Neural progenitor cell (in vitro differentiated cells): ENCODE measurements at regions not wholly inside any gene's neighbourhood (a gene's known extent, or its start where the extent isn't known, plus 50 kb on each side); places are given as distances from the start of the nearest gene placed in this dataset.

Experiments
- CTCF ChIP-seq: fragments of 200-600 bp; sonication (generic); IDR thresholded peaks from 2 replicates; pipeline ENCODE4 v1.5.1; 2017; ENCODE audit warnings: antibody characterized with exemption, mild to moderate bottlenecking
- EZH2 ChIP-seq: fragments of 200-600 bp; sonication (generic); IDR thresholded peaks from 2 replicates; pipeline ENCODE4 v1.6.1; 2017; ENCODE audit warnings: antibody characterized with exemption, mild to moderate bottlenecking, moderate library complexity
- EZH2phosphoT487 ChIP-seq: fragments of 200-600 bp; sonication (generic); IDR thresholded peaks from 2 replicates; pipeline ENCODE4 v1.6.1; 2017; ENCODE audit warnings: antibody characterized with exemption

DNA sequence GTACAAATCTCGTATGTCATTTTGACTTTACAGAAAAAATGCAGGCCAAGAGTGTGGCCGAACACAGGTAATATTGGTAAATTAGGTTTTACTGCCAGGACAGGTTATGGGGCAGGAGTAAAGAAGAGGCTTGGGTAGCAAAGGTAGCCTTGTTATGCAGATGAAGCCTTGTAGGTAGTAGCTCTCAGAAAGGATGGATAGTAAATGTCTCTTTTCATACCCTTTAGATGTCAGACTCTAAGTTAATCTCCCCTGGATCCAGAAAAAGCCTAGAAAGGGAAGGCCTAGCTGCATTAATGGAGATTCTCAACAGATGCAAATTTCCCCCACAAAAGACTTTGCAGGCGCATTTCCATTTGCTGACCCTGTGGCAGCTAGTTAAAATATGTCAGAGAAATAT lies 1445.1 kb upstream of the CADM2 start:
- TF ChIP-seq CTCF (no peak), EZH2phosphoT487 (no peak), EZH2 (no peak)
